ENCODE measurements at regions not wholly inside any gene's neighbourhood (a gene's known extent, or its start where the extent isn't known, plus 50 kb on each side); places are given as distances from the start of the nearest gene placed in this dataset.

DNA sequence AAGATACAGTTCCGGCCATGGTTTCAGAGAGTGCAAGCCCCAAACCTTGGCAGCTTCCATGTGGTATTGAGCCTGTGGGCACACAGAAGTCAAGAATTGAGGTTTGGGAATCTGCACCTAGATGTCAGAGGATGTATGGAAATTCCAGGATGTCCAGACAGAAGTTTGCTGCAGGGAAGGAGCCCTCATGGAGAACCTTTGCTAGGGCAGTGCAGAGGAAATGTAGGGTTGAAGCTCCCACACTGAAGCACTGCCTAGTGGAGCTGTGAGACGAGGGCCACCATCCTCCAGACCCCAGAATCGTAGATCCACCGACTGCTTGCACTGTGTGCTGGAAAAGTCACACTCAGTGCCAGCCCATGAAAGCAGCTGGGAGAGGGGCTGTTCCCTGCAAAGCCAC lies 267.5 kb downstream of the OGFRL1 start:
- TF ChIP-seq POLR2AphosphoS5 (IDR thresholded peaks at IDR 0.05; ENCODE audit: low read depth, low read length) (no peak), POLR2A (IDR thresholded peaks at IDR 0.05; ENCODE audit: borderline replicate concordance, extremely low read depth, insufficient read depth, insufficient read length) (no peak), CTCF (IDR thresholded peaks at IDR 0.05 in 2 of 3, conservative IDR thresholded peaks at IDR 0.05 in 1 of 3; ENCODE audit: borderline replicate concordance in 1 of 3, insufficient read depth in 1 of 3, low read depth in 2 of 3, low read length in 2 of 3) (no peak), SP1 (IDR thresholded peaks at IDR 0.05; ENCODE audit: low read depth) (no peak), EZH2 (IDR thresholded peaks at IDR 0.05) (no peak), REST (IDR thresholded peaks at IDR 0.05; ENCODE audit: low read depth) (no peak)
- TF ChIP-seq, protein P1, sequence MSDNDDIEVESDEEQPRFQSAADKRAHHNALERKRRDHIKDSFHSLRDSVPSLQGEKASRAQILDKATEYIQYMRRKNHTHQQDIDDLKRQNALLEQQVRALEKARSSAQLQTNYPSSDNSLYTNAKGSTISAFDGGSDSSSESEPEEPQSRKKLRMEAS (IDR thresholded peaks at IDR 0.05), result no peak

All from HCT116 (cell line).